COLO829 (cell line): ENCODE measurements at regions not wholly inside any gene's neighbourhood (a gene's known extent, or its start where the extent isn't known, plus 50 kb on each side); places are given as distances from the start of the nearest gene placed in this dataset.
"Not testable (repeated sequence)": the region's sequence is repeated elsewhere in the genome, so short reads cannot be mapped to it uniquely, and the experiment has no call there.

Source experiments
- DNase-seq: peaks from one replicate; pipeline ENCODE4 v3.0.0; 2012; ENCODE audit warnings: low spot score

DNA sequence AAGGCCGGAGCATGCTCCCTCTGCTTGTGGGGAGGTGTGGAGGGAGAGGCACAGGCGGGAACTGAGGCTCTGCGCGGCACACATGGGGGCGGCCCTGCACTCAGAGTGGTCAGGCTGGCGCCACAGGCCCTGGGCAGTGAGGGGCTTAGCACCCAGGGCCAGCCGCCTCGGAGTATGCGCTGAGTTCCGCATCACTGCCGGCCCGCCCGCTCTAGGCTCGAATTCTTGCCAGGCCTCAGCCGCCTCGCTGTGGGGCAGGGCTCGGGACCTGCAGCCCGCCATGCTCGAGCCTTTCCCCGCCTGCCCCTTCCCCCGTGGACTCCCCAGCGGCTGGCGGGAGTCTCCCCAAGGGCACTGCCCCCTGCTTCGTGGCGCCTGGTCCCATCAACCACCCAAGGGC, 905.9 kb downstream of the SPATA31A6 start:
- not testable (repeated sequence) for DNase-seq

DNA sequence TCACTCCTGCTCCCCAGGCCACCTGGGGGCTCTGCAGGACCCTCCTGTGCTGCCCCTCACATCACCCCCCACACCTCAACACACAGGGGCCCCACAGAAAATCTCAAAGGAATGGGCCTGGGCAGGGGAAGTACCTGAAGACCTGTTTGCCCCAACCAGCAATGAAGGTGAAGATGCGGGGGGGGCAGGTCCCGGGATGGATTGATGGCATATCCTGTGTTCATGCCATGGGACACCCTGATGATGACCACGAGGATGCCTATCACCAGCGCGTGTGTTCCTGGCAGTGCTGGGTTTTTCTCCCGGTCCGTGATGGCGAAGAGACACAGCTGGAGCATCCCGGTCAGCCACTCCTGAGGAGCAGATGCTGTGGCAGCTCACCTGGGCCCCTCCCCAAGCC, 926.9 kb downstream of the SPATA31A6 start:
- DNase-seq = not testable (repeated sequence)

GRCh38 chr9:43112846-43113245, 929.4 kb downstream of the SPATA31A6 start:
- DNase-seq = not testable (repeated sequence)

- not testable (repeated sequence) for DNase-seq
Observed at GRCh38 chr9:43115813-43116229, 932.4 kb downstream of the SPATA31A6 start.

DNA sequence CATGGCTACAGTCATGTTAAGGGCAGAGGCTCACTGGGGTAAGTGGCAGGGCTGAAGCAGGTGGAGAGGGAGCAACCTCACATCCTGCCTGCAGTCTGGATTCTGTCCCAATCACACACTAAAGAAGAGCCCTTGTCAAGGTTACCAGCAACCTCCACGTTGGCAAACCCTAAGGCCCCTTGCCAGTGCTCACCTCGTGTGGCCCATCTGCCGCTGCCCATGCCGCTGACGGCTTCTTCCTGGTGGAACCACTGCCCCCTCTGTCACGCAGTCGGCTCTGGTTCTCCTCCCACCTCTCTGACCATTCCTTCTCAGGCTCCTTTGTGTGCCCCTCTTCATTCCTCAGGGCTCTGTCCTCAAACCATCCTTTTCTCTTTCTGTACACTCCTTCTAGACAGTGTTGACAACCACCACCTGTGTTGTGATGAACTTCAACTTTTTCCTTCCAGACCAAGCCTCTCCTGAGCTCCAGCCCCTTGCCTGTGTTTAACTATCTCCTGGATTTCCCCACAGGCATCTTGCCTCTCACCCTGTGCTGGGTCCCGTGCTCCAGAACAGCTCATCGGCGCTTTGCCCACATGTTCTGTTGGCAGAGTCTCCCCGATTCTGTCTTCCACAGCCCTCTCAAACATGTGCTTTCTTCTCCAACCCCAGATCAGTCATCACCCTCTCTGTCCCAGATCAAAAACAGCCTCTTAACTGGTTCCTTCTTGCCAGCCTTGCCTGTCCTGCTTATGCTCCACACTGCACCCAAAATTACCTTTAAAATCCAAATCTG, 934.8 kb downstream of the SPATA31A6 start:
- DNase-seq = not testable (repeated sequence)

- DNase-seq = not testable (repeated sequence)
Observed at GRCh38 chr9:43119565-43119964, 936.1 kb downstream of the SPATA31A6 start.

DNA sequence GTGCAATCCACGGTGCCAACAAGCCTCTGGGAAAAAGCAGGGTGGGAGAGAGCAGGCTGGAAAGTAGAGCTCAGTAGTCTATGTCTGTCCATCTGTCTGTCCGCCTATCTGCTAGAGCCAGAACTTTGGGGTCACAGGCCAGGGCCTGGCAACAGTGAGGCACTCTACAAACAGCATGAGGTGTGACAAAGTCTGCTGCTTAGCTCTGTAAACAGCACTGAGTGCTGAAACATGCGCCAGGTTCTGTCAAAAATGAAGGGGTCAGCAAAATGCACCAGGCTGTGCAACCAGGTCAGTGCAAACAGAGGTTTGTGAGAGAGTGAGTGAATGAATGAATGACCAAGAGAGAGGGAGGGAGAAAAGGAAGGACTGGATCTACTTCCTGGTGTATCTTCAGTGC, 936.5 kb downstream of the SPATA31A6 start:
- not testable (repeated sequence) for DNase-seq

DNA sequence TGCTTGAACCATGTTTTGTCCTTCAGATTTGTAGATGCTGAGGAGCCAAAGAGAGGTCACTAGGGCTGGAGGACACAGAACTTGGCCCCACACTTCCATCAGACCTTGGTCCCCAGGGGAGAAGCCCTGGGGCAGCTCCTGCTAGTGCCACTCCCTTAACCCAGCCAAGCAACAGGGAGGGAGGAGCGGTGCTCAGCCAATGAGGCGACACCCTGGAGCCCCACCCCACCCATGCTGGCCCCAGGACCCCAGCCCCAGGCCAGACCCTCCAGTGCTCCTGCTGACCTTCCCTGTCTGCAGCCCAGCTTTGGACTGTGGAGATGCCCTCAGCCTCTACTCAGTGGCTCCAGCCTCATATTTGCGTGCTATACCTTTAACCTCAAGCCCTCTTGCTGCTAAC, 942.4 kb downstream of the SPATA31A6 start:
- not testable (repeated sequence) for DNase-seq

DNA sequence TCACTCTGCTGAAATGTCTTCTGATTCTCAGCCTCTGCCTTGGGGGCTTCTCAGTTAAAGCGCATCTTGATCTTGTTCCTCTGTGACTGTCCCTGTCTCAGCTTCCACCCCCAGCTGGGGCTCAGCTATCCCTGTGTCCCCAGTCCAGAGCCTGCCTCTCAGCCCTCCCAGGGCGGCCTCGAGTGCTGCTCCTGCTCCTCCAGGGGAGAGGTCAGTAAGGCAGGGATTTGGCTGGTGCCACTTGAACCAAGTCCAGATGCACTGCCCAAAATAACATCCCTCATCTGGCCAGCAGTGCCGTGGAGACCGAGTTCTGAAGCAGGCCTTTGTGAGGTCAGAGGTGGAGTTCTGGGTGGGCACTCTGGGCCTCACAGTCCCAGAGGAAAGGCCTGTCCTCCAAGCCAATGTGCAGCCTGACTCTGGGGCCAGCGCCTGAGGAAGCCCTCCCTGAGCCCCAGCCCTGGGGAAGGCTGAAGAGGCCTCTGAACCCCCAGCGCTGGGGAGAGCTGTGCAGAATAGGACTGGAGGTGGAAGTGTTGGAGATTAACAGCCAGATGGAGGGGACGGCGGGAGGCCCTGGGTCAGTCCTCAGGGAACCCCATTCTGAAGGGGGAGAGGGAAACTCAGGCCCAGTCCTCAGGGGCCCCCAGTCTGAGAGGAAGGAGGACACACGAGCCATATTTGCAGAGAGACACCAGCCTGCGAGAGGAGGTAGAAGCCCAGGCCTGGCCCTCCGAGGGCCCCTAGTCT, 943.7 kb downstream of the SPATA31A6 start:
- not testable (repeated sequence) for DNase-seq

DNA sequence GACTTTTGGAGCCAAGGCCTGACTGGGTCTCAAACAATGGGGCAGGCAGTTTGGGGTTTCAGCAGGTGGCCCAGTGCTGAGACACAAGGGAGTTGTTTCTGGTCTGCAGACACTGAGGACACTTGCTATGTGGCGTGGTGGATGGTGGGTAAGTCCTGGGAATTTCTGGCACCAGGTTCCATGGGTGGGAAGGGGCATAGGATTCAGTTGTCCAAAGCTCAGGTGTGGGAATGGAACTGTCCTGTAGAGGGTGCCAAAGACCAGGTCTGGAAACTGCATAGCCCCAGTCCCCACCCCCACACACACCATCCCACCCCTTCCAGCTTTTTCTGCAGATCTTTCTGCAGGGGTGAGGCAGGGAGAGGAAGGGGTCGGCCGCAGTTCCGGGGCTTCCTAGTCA, 944.5 kb downstream of the SPATA31A6 start:
- not testable (repeated sequence) for DNase-seq

- peak; percentile 64 for DNase-seq
Observed at GRCh38 chr9:43130744-43131171, 947.3 kb downstream of the SPATA31A6 start.

DNA sequence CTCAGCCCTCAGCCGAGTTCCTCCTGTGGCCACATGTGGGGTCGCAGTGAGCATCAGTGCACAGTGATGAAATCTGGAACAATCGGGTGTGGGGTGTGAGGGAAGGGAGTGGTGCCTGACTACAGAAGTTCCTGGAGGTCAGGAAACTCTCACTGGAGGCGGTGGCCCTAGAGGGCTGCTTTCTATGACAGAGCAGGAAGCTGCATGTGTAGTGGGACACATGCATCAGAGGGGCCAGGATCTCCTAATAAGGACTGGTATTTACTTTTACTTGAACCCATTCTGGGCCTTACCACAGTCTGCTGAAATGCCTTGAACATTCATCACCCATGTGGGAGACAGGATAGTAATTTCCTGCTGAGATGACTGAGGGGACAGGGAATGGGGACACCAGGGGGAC, 952.0 kb downstream of the SPATA31A6 start:
- not testable (repeated sequence) for DNase-seq

- not testable (repeated sequence) for DNase-seq
Observed at GRCh38 chr9:43138909-43139308, 955.5 kb downstream of the SPATA31A6 start.

- DNase-seq = not testable (repeated sequence)
Observed at GRCh38 chr9:43139349-43139748, 955.9 kb downstream of the SPATA31A6 start.

DNA sequence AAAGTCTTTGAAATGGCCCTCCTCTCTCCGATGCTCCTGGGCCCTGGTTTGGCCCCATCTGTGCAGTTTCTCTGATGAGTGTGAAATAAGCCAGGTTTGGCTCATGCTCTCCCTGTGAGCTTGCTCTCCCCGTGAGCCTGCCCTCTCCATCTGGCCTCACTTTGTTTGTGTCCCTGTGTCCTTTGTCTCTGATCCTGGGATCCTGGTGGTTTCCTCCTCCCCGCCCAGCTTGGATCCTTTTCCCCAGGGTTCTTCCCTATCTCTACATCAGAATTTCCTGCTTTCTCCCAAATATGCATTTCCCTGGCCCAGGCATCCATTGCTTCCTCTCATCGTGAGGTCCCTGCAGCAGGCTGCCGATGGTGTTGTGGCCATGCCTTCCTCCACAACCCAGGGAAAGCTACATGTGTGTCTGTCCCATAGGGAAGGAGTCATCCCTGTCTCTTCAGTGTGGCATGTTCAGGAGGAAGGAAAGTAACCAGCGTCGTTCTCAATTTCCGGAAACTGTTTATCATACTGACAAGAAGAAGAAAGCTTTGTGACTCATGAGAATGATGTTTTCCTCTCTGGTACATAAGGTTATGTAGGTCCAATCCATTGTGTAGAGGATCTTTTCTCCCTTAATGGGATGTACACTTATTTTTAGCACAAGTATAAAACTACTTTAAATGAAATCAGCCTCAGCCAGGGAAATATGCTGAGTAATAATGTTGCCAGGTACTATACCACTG, 956.6 kb downstream of the SPATA31A6 start:
- not testable (repeated sequence) for DNase-seq
